Fibroblast of skin of abdomen (primary cell): ENCODE measurements at regions not wholly inside any gene's neighbourhood (a gene's known extent, or its start where the extent isn't known, plus 50 kb on each side); places are given as distances from the start of the nearest gene placed in this dataset.
A peak's percentile ranks its signal among the peaks of the same experiment; 100 is the strongest.

ENCODE experiments used
- DNase-seq: peaks from one replicate; pipeline ENCODE4 v3.0.0-alpha.2; 2013

DNA sequence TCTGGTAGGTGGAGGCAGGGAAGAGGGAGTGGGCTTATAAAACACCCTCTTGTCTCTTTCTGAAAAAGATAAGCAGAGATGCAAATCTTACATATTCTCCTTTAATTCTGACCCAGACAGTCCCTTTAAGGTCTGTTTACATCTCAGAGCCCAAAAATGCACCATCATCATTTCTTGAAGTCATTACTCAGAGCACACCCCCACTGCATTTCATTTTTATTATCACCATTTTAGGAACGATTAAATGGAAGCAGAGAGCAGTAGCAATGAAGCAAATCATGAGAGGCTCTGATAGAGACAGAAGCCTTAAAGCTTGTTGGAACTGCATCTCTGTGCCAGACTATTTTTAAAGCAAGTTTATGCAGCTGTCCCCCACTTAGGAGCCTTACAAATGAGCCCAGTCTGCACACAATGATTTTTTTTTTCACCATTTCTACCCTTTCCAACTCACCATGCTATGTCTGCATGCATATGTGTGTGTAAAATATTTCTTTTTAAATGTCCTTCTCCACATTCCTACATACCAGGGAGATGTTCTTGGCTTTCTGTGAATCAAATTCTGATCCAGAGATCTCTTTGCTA lies 311.0 kb downstream of the GRIN2B start:
- DNase-seq = no peak

DNA sequence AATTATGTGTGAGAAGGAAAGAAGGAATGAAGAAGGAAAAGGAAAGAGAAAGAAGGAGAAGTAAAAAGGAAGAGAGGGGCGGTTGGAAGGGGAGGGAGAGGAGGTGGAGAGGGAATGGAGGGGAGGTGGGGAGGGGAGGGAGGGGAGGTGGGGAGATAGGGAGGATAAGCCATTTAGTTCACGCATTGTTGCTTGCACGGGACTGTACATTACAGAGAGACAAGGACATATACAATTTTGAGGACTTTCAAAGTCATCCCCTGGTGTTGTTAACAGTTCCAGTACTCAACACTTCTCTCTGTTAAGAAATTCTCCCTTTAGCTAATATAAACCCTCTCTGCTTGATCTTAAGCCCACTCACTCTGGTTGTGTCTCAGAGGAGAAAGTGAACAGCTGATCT lies 312.5 kb downstream of the GRIN2B start:
- no peak for DNase-seq

- DNase-seq = no peak
These were observed 314.6 kb downstream of the GRIN2B start for GRCh38 chr12:13666806-13667205.

DNA sequence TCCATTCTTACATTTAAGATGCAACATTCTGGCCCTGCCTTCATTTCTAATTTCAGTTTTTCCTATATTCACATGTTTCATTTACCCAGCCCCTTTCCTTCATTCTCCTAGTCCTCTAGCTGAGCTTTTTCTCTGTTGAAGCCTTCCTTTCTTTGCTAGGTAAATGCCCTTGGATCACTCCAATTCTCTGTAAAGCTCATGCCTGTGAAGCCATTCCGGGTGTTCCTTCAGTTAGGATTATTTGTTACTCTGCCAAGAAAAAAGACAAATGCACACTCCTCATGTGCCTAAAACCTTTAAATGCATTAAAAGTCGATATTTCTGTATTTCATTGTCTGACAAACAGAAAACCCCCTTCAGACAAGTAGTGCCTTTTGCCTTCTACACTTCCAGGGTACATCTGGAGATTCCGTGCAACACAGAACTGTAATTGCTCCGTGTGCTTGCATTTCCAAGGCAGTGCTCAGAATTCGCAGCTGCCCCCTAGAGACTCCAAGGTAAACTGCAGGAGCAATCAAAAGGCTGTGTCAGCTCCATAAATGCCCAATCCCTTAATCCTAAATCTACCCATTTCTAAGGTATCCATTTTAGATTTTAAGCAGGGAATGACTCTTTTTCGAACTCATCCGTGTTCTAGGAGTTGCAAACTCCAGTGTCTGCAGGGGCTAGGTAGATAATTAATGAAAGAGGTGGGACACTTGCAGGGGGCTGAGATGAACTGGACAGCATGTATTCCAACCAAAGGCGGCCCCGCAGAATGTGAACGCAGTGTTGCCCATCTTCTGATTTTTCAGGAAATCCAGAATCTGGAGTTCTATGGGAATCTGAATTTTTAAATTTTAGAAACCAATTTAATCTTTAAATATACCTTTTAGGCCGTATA lies 320.2 kb downstream of the GRIN2B start:
- DNase-seq = peak; percentile 58

DNA sequence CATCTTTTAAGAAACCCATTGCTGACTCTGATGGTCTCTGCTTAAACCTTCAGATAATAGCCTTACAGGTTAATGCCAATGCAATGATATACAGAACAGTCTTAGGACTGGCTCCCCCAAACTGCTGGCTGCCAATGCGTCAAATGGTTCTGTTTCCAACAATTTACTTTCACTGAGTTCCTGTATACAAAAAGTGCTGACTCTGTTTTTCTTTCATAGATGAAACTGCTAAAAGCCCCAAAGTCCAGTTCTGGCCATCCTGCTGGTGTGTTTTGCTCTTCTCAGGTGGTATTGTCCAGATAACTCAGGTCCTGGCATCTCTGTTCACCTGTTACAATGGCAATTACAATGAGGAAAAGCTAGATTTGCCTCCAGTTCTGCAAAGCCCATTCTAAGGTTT lies 326.9 kb downstream of the GRIN2B start:
- no peak for DNase-seq

- DNase-seq = no peak
These were observed 329.3 kb downstream of the GRIN2B start for GRCh38 chr12:13652105-13652504.

- DNase-seq = no peak
These were observed 345.7 kb downstream of the GRIN2B start for GRCh38 chr12:13635709-13636108.

DNA sequence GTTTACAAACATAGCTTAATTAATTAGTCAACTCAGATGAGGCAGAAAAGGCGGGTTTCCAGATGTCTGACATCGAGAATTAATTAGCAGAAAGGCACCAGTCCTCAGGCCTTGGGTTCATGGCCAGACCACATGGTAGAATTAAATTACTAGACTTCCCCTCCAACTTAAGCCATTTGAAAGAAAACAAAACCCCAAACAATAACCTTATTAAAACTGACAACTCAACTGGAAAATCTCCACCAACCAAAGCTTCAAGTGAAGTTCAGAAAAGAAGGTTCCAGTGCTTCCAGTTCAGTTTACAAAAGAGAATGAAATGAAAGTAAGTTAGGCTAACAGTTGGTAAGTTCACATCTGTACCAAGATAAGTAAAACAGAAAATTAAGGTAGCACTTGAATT lies 349.5 kb downstream of the GRIN2B start:
- DNase-seq = no peak

DNA sequence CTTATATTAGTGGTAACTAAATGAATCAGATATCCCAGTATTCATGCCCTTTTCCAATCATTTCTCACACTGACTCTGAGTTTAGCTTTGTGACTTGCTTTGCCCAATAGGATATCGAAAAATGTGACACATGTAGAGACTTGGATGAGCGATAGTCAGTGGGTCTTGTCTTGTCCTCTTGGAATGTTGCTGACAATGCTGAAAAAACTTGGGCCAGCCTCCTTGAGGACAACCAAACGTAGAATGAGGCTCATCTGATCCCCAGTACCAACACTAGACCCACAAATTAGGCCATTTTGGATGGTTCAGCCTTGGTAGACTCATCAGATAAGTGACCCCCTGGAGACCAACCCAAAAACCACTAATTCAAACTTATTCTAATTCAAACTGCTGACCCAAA lies 351.0 kb downstream of the GRIN2B start:
- no peak for DNase-seq

- no peak for DNase-seq
These were observed 353.3 kb downstream of the GRIN2B start for GRCh38 chr12:13628067-13628466.

- DNase-seq = no peak
These were observed 353.9 kb downstream of the GRIN2B start for GRCh38 chr12:13627536-13627935.

- no peak for DNase-seq
These were observed 368.1 kb downstream of the GRIN2B start for GRCh38 chr12:13613297-13613696.

- DNase-seq = no peak
These were observed 371.3 kb downstream of the GRIN2B start for GRCh38 chr12:13609894-13610679.

GRCh38 chr12:13606290-13606689 lies 375.1 kb downstream of the GRIN2B start:
- no peak for DNase-seq

- DNase-seq = no peak
These were observed 377.4 kb downstream of the GRIN2B start for GRCh38 chr12:13603953-13604352.

GRCh38 chr12:13602172-13602571 lies 379.2 kb downstream of the GRIN2B start:
- no peak for DNase-seq

- DNase-seq = no peak
These were observed 382.2 kb downstream of the GRIN2B start for GRCh38 chr12:13599176-13599575.

DNA sequence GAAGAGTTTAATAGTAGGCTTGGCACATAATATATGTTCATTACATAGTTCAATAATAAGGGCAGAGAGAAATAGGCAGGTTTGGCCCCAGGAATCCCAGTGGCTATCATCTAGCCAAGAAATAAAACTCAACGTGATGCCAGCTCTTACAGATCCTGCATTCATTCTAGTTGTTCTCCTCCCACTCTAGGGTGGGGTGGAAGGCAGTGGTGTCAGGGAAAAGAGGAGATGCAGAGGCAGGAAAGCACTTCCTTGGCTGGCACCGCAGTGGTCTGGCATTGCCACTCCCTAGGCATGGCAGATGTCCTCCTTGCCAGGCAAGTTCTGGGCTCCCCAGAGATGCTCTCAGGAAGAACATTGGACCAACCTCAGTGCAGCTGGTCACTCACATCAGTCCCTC lies 383.6 kb downstream of the GRIN2B start:
- no peak for DNase-seq

DNA sequence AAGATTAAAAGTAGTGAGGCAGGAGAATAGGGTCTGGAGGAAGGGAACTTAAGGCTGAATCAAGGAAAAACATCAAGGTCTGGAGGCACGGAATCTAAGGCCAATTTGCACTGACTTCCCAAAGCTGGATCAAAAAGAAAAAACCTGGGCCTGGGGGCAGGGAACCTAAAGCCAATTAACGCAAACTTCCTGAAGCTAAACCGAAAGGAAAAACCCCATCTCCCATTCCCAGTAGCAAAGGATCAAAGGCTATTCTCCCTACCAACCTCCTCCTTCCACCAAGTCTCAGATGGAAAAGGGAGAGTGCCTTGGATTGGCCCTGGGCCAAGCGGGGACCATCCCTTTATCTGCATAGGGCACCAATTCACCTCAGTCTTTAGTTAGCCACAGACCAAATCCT lies 384.2 kb downstream of the GRIN2B start:
- DNase-seq = no peak

DNA sequence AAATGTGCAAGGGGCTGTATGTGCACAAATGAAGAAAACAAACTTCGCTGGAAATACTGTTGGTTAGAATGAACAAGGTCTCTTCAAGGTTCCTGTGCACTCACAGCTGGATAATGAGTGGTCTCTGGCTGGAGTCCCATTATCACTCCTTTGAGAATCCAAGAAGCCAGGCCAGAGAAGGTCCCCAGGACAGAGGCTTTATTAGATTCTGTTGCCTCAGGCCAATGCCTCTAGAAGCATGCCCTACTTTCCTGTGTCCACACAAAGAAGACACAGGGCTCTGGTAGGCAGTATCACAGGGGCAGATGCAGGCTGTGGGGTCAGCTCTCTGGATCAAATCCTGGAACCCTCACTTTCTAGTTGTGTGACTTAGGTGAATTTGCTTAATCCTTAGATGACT lies 384.7 kb downstream of the GRIN2B start:
- DNase-seq = no peak

GRCh38 chr12:13595536-13596443 lies 385.6 kb downstream of the GRIN2B start:
- no peak for DNase-seq

- DNase-seq = no peak
These were observed 386.5 kb downstream of the GRIN2B start for GRCh38 chr12:13594731-13595514.
